ENCODE measurements at regions not wholly inside any gene's neighbourhood (a gene's known extent, or its start where the extent isn't known, plus 50 kb on each side); places are given as distances from the start of the nearest gene placed in this dataset.
"Not testable (repeated sequence)": the region's sequence is repeated elsewhere in the genome, so short reads cannot be mapped to it uniquely, and the experiment has no call there.

GRCh38 chr14:43132441-43132840 lies 1374.6 kb downstream of the FSCB start:
- no peak for DNase-seq (ENCODE audit: low spot score)
- no peak for TF ChIP-seq CTCF (IDR thresholded peaks at IDR 0.05; ENCODE audit: extremely low read depth, missing control alignments)

- not testable (repeated sequence) for DNase-seq (ENCODE audit: low spot score)
Observed at GRCh38 chr14:43128429-43128828, 1378.7 kb downstream of the FSCB start.

- DNase-seq (ENCODE audit: low spot score) = not testable (repeated sequence)
Observed at GRCh38 chr14:43127874-43128273, 1379.2 kb downstream of the FSCB start.

- no peak for DNase-seq (ENCODE audit: low spot score)
- TF ChIP-seq CTCF (IDR thresholded peaks at IDR 0.05; ENCODE audit: extremely low read depth, missing control alignments) = no peak
Observed at GRCh38 chr14:43123544-43123943, 1383.5 kb downstream of the FSCB start.

- no peak for DNase-seq (ENCODE audit: low spot score)
- TF ChIP-seq CTCF (IDR thresholded peaks at IDR 0.05; ENCODE audit: extremely low read depth, missing control alignments) = no peak
Observed at GRCh38 chr14:43119672-43120071, 1387.4 kb downstream of the FSCB start.

GRCh38 chr14:43116341-43116740 lies 1390.7 kb downstream of the FSCB start:
- no peak for TF ChIP-seq CTCF (IDR thresholded peaks at IDR 0.05; ENCODE audit: extremely low read depth, missing control alignments)
- DNase-seq (ENCODE audit: low spot score) = no peak

- no peak for DNase-seq (ENCODE audit: low spot score)
- no peak for TF ChIP-seq CTCF (IDR thresholded peaks at IDR 0.05; ENCODE audit: extremely low read depth, missing control alignments)
Observed at GRCh38 chr14:43105305-43105704, 1401.8 kb downstream of the FSCB start.

- no peak for DNase-seq (ENCODE audit: low spot score)
- no peak for TF ChIP-seq CTCF (IDR thresholded peaks at IDR 0.05; ENCODE audit: extremely low read depth, missing control alignments)
Observed at GRCh38 chr14:43090380-43090779, 1416.7 kb downstream of the FSCB start.

- no peak for DNase-seq (ENCODE audit: low spot score)
- TF ChIP-seq CTCF (IDR thresholded peaks at IDR 0.05; ENCODE audit: extremely low read depth, missing control alignments) = no peak
Observed at GRCh38 chr14:43087666-43088065, 1419.4 kb downstream of the FSCB start.

All from GM20000 (cell line).